Osteoblast (primary cell): ENCODE measurements at regions not wholly inside any gene's neighbourhood (a gene's known extent, or its start where the extent isn't known, plus 50 kb on each side); places are given as distances from the start of the nearest gene placed in this dataset.

Experiments used
- DNase-seq: peaks from one replicate; pipeline ENCODE4 v3.0.0; 2011; ENCODE audit warnings: low spot score, mixed read lengths; ENCODE audit not compliant: insufficient read length; ENCODE audit errors: missing footprints
- H2AFZ ChIP-seq: 2 replicates; pipeline ENCODE4 v1.6.0; 2011; ENCODE audit warnings: mild to moderate bottlenecking, low read length
- H3K27ac ChIP-seq: 2 replicates; pipeline ENCODE4 v1.5.1; 2011; ENCODE audit warnings: mild to moderate bottlenecking, low read depth, low read length, moderate library complexity
- H3K27me3 ChIP-seq: 2 replicates; pipeline ENCODE4 v1.6.0; 2012; ENCODE audit warnings: mild to moderate bottlenecking, control low read depth, inconsistent platforms, low read length, moderate library complexity; ENCODE audit not compliant: insufficient read depth
- H3K36me3 ChIP-seq: 2 replicates; pipeline ENCODE4 v1.5.1; 2011; ENCODE audit warnings: mild to moderate bottlenecking, low read length, control low read depth, moderate library complexity; ENCODE audit not compliant: insufficient read depth
- H3K4me1 ChIP-seq: 2 replicates; pipeline ENCODE4 v1.5.1; 2011; ENCODE audit warnings: mild to moderate bottlenecking, low read length, control low read depth, moderate library complexity; ENCODE audit not compliant: insufficient read depth
- H3K4me2 ChIP-seq: 2 replicates; pipeline ENCODE4 v1.6.0; 2011; ENCODE audit warnings: mild to moderate bottlenecking, low read length; ENCODE audit not compliant: insufficient read depth
- H3K4me3 ChIP-seq: fragments of 200-600 bp; sonication (generic); 3 replicates; pipeline ENCODE4 v1.5.1; 2012; ENCODE audit warnings: mild to moderate bottlenecking, low read length, inconsistent platforms; ENCODE audit not compliant: insufficient read depth
- H3K79me2 ChIP-seq: 2 replicates; pipeline ENCODE4 v1.6.0; 2012; ENCODE audit warnings: mild to moderate bottlenecking, low read length, control low read depth, inconsistent platforms; ENCODE audit not compliant: insufficient read depth
- H3K9me3 ChIP-seq: 2 replicates; pipeline ENCODE4 v1.5.1; 2011; ENCODE audit warnings: low read depth, low read length, control low read depth
- H4K20me1 ChIP-seq: 2 replicates; pipeline ENCODE4 v1.6.0; 2012; ENCODE audit warnings: mild to moderate bottlenecking, low read length, control low read depth; ENCODE audit not compliant: insufficient read depth
- TF ChIP-seq, protein P1 (sequence below): IDR thresholded peaks from 2 replicates; pipeline ENCODE4 v1.5.1; 2011; ENCODE audit warnings: mild to moderate bottlenecking, low read depth, low read length, moderate library complexity; ENCODE audit errors: extremely low read depth

DNA sequence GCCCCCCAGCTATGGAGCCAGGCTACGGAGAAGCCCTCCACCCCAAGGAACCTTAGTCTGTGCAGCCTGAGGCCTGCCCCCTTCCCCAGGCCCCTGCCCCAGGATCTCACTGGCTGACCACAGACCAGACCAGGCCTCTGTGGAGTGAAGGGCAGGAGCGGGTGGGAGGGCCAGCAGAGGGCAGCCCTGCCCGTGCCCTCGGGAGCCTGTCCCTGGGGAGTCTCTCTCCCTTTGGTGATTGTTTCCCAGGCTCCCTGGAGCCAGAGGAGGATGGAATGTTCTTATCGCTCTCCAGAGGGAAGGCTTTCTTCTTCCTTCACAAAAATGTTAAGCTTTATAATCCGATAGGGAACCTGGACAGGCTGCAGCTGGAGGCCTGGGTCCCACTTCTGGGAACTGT, 455.3 kb downstream of the SOX6 start:
- DNase-seq: no peak
- Histone ChIP-seq H3K9me3 (no peaks in the 10 kb centered on the region), H3K4me1 (peaks cover 18% of the 10 kb centered on the region)

DNA sequence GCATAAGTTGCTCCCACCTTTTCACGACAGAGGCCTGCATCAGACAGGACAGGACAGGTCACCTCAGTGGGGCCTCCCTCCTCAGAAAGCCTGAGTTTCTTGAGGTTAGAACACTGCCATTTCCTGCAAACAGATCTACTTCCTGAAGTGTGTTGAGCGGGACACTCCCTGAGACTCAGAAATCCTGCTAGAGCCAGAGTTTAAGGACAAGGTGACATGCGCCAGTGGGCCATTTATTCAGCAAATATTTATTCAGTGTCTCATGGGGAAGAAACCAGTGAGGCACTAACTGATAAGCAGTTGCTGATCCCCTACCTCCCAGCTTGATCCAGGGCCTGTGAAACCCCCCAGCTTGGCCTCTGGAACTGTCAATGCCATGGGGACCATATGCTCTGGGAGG, 454.6 kb downstream of the SOX6 start:
- Histone ChIP-seq H3K27ac (no peak overlapping the region), H3K36me3 (no peaks in the 10 kb centered on the region), H3K9me3 (no peaks in the 10 kb centered on the region), H3K27me3 (no peaks in the 10 kb centered on the region), H3K4me3 (no peak overlapping the region), H3K4me2 (no peak overlapping the region), H2AFZ (no peak overlapping the region), H3K79me2 (no peaks in the 10 kb centered on the region), H3K4me1 (peaks cover 18% of the 10 kb centered on the region), H4K20me1 (no peaks in the 10 kb centered on the region)
- no peak for DNase-seq
- TF ChIP-seq, protein P1, sequence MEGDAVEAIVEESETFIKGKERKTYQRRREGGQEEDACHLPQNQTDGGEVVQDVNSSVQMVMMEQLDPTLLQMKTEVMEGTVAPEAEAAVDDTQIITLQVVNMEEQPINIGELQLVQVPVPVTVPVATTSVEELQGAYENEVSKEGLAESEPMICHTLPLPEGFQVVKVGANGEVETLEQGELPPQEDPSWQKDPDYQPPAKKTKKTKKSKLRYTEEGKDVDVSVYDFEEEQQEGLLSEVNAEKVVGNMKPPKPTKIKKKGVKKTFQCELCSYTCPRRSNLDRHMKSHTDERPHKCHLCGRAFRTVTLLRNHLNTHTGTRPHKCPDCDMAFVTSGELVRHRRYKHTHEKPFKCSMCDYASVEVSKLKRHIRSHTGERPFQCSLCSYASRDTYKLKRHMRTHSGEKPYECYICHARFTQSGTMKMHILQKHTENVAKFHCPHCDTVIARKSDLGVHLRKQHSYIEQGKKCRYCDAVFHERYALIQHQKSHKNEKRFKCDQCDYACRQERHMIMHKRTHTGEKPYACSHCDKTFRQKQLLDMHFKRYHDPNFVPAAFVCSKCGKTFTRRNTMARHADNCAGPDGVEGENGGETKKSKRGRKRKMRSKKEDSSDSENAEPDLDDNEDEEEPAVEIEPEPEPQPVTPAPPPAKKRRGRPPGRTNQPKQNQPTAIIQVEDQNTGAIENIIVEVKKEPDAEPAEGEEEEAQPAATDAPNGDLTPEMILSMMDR: no peak

More for the DNA sequence above, 455.3 kb downstream of the SOX6 start:
- no peak overlapping the region for H2AFZ ChIP-seq
- no peak overlapping the region for H3K27ac ChIP-seq
- H4K20me1 ChIP-seq: no peaks in the 10 kb centered on the region
- no peak overlapping the region for H3K4me3 ChIP-seq
- H3K4me2 ChIP-seq: no peak overlapping the region
- TF ChIP-seq, protein P1: no peak
- H3K36me3 ChIP-seq: no peaks in the 10 kb centered on the region
- no peaks in the 10 kb centered on the region for H3K79me2 ChIP-seq
- H3K27me3 ChIP-seq: no peaks in the 10 kb centered on the region

- Histone ChIP-seq H3K79me2 (no peaks in the 10 kb centered on the region), H3K27me3 (no peaks in the 10 kb centered on the region), H4K20me1 (no peaks in the 10 kb centered on the region), H3K4me2 (no peak overlapping the region), H2AFZ (no peak overlapping the region), H3K4me1 (peaks cover 6% of the 10 kb centered on the region), H3K9me3 (no peaks in the 10 kb centered on the region), H3K36me3 (no peaks in the 10 kb centered on the region), H3K4me3 (no peak overlapping the region), H3K27ac (no peak overlapping the region)
- TF ChIP-seq, protein P1: no peak
- DNase-seq: no peak
These were observed 453.1 kb downstream of the SOX6 start for GRCh38 chr11:15903246-15903645.

GRCh38 chr11:15905366-15906104, 450.8 kb downstream of the SOX6 start:
- no peak for DNase-seq
- no peak overlapping the region for H2AFZ ChIP-seq
- TF ChIP-seq, protein P1: no peak
- H3K4me2 ChIP-seq: no peak overlapping the region
- no peaks in the 10 kb centered on the region for H3K9me3 ChIP-seq
- H3K79me2 ChIP-seq: no peaks in the 10 kb centered on the region
- H4K20me1 ChIP-seq: no peaks in the 10 kb centered on the region
- H3K4me3 ChIP-seq: no peak overlapping the region
- peaks cover 6% of the 10 kb centered on the region for H3K4me1 ChIP-seq
- H3K27ac ChIP-seq: no peak overlapping the region
- H3K27me3 ChIP-seq: no peaks in the 10 kb centered on the region
- H3K36me3 ChIP-seq: no peaks in the 10 kb centered on the region
